ENCODE measurements at regions not wholly inside any gene's neighbourhood (a gene's known extent, or its start where the extent isn't known, plus 50 kb on each side); places are given as distances from the start of the nearest gene placed in this dataset.

- no peak for TF ChIP-seq GATA2 (IDR thresholded peaks at IDR 0.05; ENCODE audit: low read depth, low read length)
- TF ChIP-seq GATA3 (IDR thresholded peaks at IDR 0.05; ENCODE audit: low read depth, low read length) = no peak
Observed at GRCh38 chr4:13681570-13681969, 54.0 kb upstream of the BOD1L1 start.

All from SH-SY5Y (cell line).